KOPT-K1 (cell line): ENCODE measurements at regions not wholly inside any gene's neighbourhood (a gene's known extent, or its start where the extent isn't known, plus 50 kb on each side); places are given as distances from the start of the nearest gene placed in this dataset.

Experiments used
- H3K27ac ChIP-seq: fragments of 200-600 bp; sonication (generic); 2 replicates; pipeline ENCODE4 v1.5.1; 2016; ENCODE audit warnings: antibody characterized with exemption, mild to moderate bottlenecking, low read depth, low read length; ENCODE audit not compliant: poor library complexity, severe bottlenecking
- H3K36me3 ChIP-seq: fragments of 200-600 bp; sonication (generic); 2 replicates; pipeline ENCODE4 v1.5.1; 2017; ENCODE audit warnings: antibody characterized with exemption, mild to moderate bottlenecking, low read length, moderate library complexity; ENCODE audit not compliant: insufficient read depth
- H3K9me3 ChIP-seq: fragments of 200-600 bp; sonication (generic); 2 replicates; pipeline ENCODE4 v1.5.1; 2017; ENCODE audit warnings: antibody characterized with exemption, low read length, mild to moderate bottlenecking; ENCODE audit not compliant: insufficient read depth, poor library complexity, severe bottlenecking

DNA sequence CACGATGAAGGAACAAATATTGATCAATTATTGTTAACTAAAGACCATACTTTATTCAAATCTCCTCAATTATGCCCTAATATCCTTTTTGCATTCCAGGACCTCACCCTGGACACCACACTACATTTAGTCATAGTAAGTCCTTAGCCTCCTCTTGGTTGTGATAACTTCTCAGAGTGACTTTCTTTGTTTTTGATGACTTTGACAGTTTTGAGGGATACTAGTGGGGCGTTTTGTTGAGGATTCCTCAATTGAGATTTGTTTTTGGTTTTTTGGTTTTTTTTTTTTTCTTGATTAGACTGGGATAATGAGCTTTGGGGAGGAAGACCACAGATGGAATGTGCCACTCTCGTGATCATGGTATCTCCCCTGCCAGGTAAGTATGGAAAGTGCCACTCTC lies 105.5 kb downstream of the SOX9 start:
- Histone ChIP-seq H3K9me3 (no peaks in the 10 kb centered on the region), H3K27ac (no peak overlapping the region), H3K36me3 (no peaks in the 10 kb centered on the region)

DNA sequence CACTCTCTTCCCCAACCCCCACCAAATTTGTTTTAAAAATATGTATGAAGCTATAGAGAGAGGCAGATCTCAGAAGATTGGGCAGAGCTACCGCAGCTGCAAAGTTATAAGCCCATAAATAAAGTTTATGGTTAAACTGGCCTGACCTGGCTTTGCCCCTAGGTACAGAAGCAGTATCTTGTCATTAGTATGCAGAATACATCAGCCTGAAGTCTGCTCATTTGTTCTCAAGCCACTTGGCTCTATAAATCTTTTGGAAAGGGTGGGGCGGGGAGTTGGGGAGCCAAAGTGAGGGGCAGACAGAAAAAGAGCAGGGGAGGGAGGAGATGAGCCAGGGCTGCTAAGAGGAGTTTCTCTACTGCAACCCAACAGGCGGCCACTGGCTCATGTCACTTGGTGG lies 113.2 kb downstream of the SOX9 start:
- H3K27ac ChIP-seq: no peak overlapping the region
- no peaks in the 10 kb centered on the region for H3K36me3 ChIP-seq
- no peaks in the 10 kb centered on the region for H3K9me3 ChIP-seq

DNA sequence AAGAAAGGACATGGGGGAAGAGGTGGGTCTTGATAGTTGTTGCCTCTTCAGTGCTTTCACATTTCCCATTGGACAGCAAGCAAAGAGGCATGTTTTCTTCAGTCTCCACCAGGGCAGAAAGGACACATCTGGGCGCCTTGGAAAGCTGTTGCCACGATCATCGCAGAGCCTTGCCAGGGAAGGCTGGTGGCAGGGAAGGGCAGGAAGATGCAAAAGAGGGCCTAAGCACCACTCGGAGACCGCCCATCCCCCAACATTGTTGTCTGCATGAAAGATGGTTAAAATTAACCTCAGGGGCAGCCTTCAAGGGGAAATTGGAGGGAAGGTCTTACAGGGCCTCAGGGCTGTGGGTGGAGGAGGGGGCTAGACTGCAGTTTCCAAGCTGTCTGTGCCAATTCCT lies 114.2 kb downstream of the SOX9 start:
- Histone ChIP-seq H3K36me3 (no peaks in the 10 kb centered on the region), H3K9me3 (no peaks in the 10 kb centered on the region), H3K27ac (no peak overlapping the region)

DNA sequence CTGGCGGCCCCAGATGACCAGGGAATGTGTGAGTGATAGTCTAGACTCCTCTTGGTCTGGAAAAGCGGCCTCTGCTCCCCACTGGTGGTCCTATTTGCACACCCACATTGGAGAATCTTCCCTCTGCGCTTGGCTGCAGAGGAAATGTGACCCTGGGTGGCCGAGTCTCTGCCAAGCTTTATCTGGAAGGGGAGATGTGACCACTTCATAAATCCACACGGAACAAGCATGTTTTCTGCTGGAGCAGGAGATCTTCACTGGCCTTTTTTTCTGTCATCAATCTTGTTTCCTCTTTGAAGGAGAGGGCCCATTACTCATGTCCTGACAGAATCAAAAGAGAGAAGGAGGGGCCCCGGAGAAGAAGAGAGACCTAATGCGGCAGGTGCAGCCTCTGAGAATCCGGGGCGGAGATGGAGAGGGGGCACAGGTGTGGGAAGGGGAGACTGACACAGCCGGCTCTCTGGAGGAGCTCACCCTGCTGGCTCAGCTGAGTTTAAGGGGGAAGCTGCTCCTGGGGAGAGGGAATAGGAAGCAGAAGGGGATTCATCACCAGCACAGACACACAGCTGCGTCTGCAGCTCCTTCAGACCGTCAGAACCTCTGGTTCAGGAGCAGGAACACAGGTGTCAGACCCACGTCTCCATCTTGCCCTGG lies 116.3 kb downstream of the SOX9 start:
- H3K27ac ChIP-seq: no peak overlapping the region
- H3K36me3 ChIP-seq: no peaks in the 10 kb centered on the region
- no peaks in the 10 kb centered on the region for H3K9me3 ChIP-seq

DNA sequence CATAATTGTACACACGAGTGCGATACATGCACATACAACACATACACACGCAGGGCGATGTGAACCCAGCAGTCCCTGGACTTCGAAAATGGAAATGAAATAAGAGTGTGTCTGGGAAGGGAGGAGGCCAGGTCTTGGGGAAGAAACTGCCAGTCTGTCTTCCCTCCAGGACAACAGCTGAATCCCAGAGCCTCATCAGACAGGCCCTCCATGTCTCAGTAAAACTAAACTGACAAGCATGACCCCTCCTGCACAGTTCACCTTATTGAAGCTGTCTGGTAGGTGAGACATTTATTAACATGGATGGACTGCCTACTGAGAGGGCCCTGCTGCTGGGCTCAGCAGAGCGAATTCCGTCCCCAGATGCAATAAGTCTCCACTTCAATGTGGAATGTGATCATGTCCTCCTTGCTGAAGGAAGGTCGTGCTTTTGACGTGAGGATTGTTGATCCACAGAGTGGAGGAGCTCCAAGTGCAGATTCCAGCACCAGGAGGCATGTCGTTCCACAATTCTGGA lies 117.4 kb downstream of the SOX9 start:
- no peak overlapping the region for H3K27ac ChIP-seq
- H3K9me3 ChIP-seq: no peaks in the 10 kb centered on the region
- H3K36me3 ChIP-seq: no peaks in the 10 kb centered on the region

DNA sequence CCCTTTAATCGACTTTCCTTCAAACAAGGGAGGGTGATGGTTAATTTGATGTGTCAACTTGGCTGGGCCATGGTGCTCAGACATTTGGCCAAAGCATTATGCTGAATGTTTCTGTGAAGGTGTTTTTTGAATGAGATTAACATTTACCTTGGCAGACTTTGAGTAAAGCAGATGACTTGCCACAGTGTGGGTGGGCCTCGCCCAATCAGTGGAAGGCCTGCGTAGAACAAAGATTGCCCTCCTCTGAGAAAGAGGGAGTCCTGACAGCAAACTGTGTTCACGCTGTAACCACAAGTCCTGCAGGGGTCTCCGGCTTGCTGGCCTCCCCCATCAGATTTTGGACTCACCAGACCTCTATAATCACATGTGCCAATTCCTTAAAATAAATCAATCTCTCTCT lies 118.7 kb downstream of the SOX9 start:
- Histone ChIP-seq H3K9me3 (no peaks in the 10 kb centered on the region), H3K27ac (no peak overlapping the region), H3K36me3 (no peaks in the 10 kb centered on the region)

DNA sequence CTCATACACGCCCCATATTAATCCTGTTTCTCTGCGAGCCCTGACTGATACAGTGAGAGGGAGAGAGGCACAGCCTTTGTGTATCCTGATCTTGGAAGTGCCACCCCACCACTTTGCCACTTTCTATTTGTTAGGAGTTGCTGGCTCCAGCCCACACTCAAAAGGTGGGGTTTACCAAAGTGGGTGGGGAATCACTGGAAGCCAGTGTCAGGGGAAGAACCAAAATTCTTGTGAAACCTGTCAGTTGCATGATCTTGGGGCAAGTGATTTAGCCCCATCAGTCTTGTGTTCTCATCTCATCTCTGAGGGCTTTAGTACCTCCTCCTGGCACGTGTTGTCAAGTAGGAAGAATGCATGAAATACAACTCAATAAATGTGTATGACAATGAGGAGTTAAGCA lies 119.5 kb downstream of the SOX9 start:
- Histone ChIP-seq H3K9me3 (no peaks in the 10 kb centered on the region), H3K36me3 (no peaks in the 10 kb centered on the region), H3K27ac (no peak overlapping the region)

DNA sequence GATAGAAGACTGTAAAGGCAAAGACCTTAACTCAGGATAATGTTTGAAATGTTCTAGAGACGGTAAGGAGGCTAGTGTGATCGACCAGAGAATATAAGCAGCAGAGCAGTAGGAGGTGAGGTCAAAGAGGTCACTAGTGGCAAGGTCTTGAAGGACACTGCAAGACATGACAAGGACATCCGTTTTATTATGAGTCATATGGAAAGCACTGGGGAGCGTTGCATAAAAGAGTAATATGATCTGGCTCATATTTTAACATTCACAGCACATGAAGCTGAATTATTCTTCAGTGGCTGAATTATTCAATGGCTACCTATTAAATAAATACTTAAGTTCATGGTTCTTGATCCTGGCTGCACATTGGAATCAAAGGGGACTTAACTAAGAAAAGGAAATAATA lies 123.7 kb downstream of the SOX9 start:
- no peaks in the 10 kb centered on the region for H3K36me3 ChIP-seq
- H3K27ac ChIP-seq: no peak overlapping the region
- H3K9me3 ChIP-seq: no peaks in the 10 kb centered on the region

DNA sequence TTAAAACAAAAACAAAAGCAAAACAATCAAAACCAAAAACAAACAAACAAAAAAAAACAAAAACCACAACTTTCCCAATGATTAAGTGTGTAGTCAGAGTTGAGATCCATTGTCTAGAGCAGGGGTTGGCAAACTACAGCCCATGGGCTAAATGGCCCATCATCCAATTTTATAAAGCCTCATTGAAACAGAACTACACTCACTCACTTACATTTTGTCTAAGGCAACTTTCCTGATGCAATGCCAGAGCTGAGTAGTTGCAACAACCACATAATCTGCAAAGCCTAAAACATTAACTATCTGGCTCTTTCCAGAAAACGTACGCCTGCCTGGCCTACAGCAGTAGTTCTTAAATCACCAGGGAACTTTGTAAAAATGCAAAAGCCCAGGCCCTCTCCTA lies 124.1 kb downstream of the SOX9 start:
- Histone ChIP-seq H3K27ac (no peak overlapping the region), H3K36me3 (no peaks in the 10 kb centered on the region), H3K9me3 (no peaks in the 10 kb centered on the region)

DNA sequence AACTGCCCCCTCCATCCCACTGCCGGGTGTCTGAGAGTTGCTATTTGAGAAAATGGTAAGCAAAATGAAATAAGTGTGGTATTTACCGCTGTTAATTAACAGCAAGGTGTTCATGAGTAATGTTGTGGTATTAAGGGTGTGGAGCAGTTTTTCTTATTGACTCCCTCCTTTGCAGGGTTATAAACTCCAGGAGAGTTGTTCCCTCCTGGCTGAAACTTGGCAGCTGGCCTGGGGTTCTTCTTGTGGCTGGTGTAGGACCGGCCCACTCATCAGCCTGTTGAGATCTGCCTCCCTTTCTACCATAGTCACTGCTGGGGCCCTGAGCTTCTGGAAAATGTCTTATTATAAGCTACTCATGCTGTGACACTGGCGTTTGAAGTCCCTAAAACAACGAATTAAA lies 128.6 kb downstream of the SOX9 start:
- no peaks in the 10 kb centered on the region for H3K36me3 ChIP-seq
- H3K27ac ChIP-seq: no peak overlapping the region
- H3K9me3 ChIP-seq: no peaks in the 10 kb centered on the region

DNA sequence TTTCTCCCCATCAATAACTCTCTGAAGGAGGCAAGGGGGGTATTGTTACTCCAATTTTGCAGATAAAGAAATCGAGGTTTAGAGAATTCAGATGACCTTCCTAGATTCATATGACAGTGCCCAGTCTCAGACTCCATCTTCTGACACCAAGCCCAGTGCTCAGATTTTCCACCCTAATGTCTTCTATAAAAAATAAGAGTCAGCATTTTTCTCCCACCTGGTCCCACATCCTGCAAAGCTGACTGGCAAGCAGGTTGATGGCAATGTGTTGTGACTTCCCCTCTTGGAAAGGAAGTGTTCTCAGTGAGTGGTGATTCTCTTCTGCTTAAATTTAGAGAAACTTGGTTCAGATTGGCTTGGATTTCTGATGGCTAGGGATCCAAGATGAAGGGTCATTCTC lies 129.4 kb downstream of the SOX9 start:
- Histone ChIP-seq H3K27ac (no peak overlapping the region), H3K36me3 (no peaks in the 10 kb centered on the region), H3K9me3 (no peaks in the 10 kb centered on the region)

DNA sequence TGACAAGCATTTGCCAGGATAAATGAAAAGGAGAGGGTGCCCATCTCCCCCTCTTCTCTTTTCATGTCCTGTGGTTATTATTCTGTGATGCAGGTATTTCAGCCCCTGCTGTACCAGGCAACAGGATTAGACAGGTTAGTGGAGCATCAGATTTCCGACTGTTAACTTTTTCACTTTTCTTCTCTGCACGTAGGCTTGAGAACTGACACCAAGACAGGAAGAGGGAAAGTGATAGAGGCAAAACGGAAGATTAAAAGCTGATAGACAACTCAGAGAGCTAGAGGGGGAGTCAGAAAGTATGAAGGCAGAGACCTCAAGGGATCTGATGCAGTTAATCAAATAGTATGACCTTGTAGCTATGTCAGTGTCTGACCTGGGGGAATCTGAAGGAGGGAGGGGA lies 132.8 kb downstream of the SOX9 start:
- no peaks in the 10 kb centered on the region for H3K36me3 ChIP-seq
- no peaks in the 10 kb centered on the region for H3K9me3 ChIP-seq
- no peak overlapping the region for H3K27ac ChIP-seq

DNA sequence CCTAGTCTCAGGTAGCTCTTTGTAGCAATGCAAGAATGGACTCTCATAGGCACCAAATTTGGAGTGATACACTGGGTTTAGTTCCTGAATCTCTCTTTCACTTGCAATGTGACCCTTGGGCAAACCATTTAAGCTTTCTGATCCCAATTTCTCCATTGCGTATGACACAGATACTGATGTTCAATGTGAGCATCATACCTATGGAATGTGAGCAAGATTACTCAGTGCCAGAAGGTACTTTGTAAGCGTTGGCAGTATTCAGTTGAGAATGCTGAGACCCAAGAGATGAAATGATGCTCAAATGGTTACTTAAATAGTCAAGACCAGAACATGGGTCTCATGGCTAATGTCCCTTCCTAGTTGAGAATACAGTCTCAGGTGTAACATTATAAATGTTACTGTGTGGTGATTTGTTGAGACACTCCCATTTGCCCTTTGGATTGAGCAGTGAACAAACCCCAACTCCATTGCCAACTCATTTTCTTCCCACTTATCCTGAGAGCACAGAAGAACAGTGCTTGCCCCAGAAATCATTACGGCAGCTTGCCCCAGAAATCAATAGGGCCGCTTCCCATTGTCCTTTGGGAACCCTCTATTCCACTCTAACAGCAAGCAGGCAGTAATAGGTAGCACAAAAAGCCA lies 134.1 kb downstream of the SOX9 start:
- no peaks in the 10 kb centered on the region for H3K9me3 ChIP-seq
- no peaks in the 10 kb centered on the region for H3K36me3 ChIP-seq
- no peak overlapping the region for H3K27ac ChIP-seq

DNA sequence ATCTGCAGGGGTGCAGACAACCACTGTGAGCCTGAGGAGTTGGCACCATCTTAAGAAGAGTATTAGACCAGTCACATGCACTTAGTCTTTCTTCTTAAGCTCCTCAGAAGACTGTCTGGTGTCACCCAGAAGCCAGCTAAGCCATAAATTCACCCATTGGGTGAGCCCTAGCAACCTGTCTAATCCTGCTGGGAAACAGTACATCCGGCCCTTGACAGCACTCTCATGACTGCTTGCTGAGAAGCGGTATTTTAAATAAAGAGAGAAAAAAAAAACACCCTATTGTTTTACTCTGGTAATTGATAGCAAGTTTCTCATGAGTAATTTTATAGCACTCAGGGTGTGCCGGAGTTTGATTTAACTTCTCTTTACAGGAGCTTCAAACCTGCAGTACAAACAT lies 134.7 kb downstream of the SOX9 start:
- H3K27ac ChIP-seq: no peak overlapping the region
- H3K9me3 ChIP-seq: no peaks in the 10 kb centered on the region
- H3K36me3 ChIP-seq: no peaks in the 10 kb centered on the region

DNA sequence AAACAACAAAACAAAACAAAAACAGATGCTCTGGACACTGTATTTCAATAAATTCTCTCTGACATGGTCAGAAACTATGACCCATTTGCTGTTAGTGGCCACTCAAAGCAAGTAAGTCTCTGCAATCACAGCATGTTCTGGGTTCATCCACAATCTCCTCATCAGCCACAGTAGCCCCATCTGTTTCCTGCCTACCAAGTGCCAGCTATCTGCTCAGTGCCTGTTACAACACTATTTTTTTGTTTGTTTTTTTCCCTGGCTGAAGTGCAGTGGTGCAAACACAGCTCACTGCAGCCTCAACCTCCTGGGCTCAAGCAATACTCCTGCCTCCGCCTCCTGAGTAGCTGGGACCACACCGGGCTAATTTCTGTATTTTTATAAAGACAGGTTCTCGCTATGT lies 137.9 kb downstream of the SOX9 start:
- Histone ChIP-seq H3K36me3 (no peaks in the 10 kb centered on the region), H3K9me3 (no peaks in the 10 kb centered on the region), H3K27ac (no peak overlapping the region)

DNA sequence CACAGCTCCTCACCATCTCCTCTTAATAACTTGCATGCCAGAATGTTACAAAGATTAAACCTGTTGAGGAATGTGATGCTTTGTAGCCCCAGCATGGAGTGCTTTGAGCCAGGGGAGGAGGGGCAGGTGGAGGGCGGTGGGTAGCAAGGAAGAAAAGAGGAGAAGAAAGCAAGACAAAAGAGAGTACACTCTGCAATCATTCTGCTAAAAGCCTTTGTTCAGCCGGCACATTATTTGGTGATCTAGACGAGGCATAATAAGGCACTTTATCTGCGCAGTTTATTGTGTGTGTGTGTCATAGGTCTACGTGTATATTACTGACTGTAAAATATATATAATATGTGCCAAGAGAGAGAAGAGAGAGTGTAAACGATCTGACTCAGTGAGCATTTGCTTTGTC lies 139.1 kb downstream of the SOX9 start:
- no peaks in the 10 kb centered on the region for H3K9me3 ChIP-seq
- no peak overlapping the region for H3K27ac ChIP-seq
- no peaks in the 10 kb centered on the region for H3K36me3 ChIP-seq
